Hematopoietic multipotent progenitor cell treated with erythropoietin and hydrocortisone succinate and interleukin-3 and kit ligand, for 4 days (in vitro differentiated cells): ENCODE measurements at regions not wholly inside any gene's neighbourhood (a gene's known extent, or its start where the extent isn't known, plus 50 kb on each side); places are given as distances from the start of the nearest gene placed in this dataset.
"Not testable (repeated sequence)": the region's sequence is repeated elsewhere in the genome, so short reads cannot be mapped to it uniquely, and the experiment has no call there.

ENCODE experiments used
- DNase-seq: peaks from one replicate; pipeline ENCODE4 v3.0.0-alpha.2; 2015

GRCh38 chr20:55937283-55937682 lies 68.0 kb downstream of the CBLN4 start:
- no peak for DNase-seq

- no peak for DNase-seq
Measured at GRCh38 chr20:55936209-55936595, 69.1 kb downstream of the CBLN4 start.

GRCh38 chr20:55935448-55936208 lies 69.7 kb downstream of the CBLN4 start:
- DNase-seq = no peak

GRCh38 chr20:55934146-55934545 lies 71.2 kb downstream of the CBLN4 start:
- no peak for DNase-seq

GRCh38 chr20:55930876-55931275 lies 74.4 kb downstream of the CBLN4 start:
- not testable (repeated sequence) for DNase-seq

GRCh38 chr20:55928266-55928665 lies 77.1 kb downstream of the CBLN4 start:
- DNase-seq = no peak

GRCh38 chr20:55919956-55920355 lies 85.4 kb downstream of the CBLN4 start:
- no peak for DNase-seq

- DNase-seq = no peak
Measured at GRCh38 chr20:55919319-55919718, 86.0 kb downstream of the CBLN4 start.

GRCh38 chr20:55918471-55918870 lies 86.8 kb downstream of the CBLN4 start:
- DNase-seq = no peak

GRCh38 chr20:55893031-55893430 lies 112.3 kb downstream of the CBLN4 start:
- no peak for DNase-seq

- no peak for DNase-seq
Measured at GRCh38 chr20:55888685-55889084, 116.6 kb downstream of the CBLN4 start.

- DNase-seq = no peak
Measured at GRCh38 chr20:55882910-55883309, 122.4 kb downstream of the CBLN4 start.

- DNase-seq = no peak
Measured at GRCh38 chr20:55882286-55882685, 123.0 kb downstream of the CBLN4 start.

- DNase-seq = no peak
Measured at GRCh38 chr20:55881204-55881603, 124.1 kb downstream of the CBLN4 start.

GRCh38 chr20:55880361-55880760 lies 125.0 kb downstream of the CBLN4 start:
- no peak for DNase-seq

- no peak for DNase-seq
Measured at GRCh38 chr20:55855052-55855451, 150.3 kb downstream of the CBLN4 start.

GRCh38 chr20:55830121-55830827 lies 175.0 kb downstream of the CBLN4 start:
- no peak for DNase-seq

GRCh38 chr20:55805138-55805537 lies 200.2 kb downstream of the CBLN4 start:
- no peak for DNase-seq

GRCh38 chr20:55800552-55801245 lies 204.6 kb downstream of the CBLN4 start:
- no peak for DNase-seq

- DNase-seq = no peak
Measured at GRCh38 chr20:55793986-55794385, 211.3 kb downstream of the CBLN4 start.

GRCh38 chr20:55792049-55792448 lies 213.3 kb downstream of the CBLN4 start:
- DNase-seq = no peak

GRCh38 chr20:55790178-55790577 lies 215.1 kb downstream of the CBLN4 start:
- DNase-seq = no peak

GRCh38 chr20:55784036-55784435 lies 221.3 kb downstream of the CBLN4 start:
- DNase-seq = no peak

GRCh38 chr20:55783381-55783780 lies 221.9 kb downstream of the CBLN4 start:
- no peak for DNase-seq
